Adipocyte (in vitro differentiated cells): ENCODE measurements at regions not wholly inside any gene's neighbourhood (a gene's known extent, or its start where the extent isn't known, plus 50 kb on each side); places are given as distances from the start of the nearest gene placed in this dataset.
"Not testable (repeated sequence)": the region's sequence is repeated elsewhere in the genome, so short reads cannot be mapped to it uniquely, and the experiment has no call there.

Experiments
- DNase-seq: peaks from one replicate; pipeline ENCODE4 v3.0.0-alpha.2; 2015; ENCODE audit warnings: low read depth
- H3K27me3 ChIP-seq: replicated peaks from 2 replicates; pipeline ENCODE4 v1.7.0; 2013; ENCODE audit warnings: mild to moderate bottlenecking, low read length, moderate library complexity; ENCODE audit not compliant: control insufficient read depth, insufficient read depth
- H3K36me3 ChIP-seq: 2 replicates; pipeline ENCODE4 v1.7.0; 2013; ENCODE audit warnings: low read length, mild to moderate bottlenecking, moderate library complexity; ENCODE audit not compliant: control insufficient read depth, insufficient read depth, severe bottlenecking
- H3K4me1 ChIP-seq: 2 replicates; pipeline ENCODE4 v1.7.0; 2013; ENCODE audit warnings: mild to moderate bottlenecking, low read length, moderate library complexity; ENCODE audit not compliant: control insufficient read depth, insufficient read depth
- H3K4me3 ChIP-seq: 2 replicates; pipeline ENCODE4 v1.7.0; 2013; ENCODE audit warnings: mild to moderate bottlenecking, low read length, moderate library complexity
- H3K9ac ChIP-seq: 2 replicates; pipeline ENCODE4 v1.7.0; 2013; ENCODE audit warnings: mild to moderate bottlenecking, low read length, moderate library complexity
- H3K9me3 ChIP-seq: 2 replicates; pipeline ENCODE4 v1.7.0; 2013; ENCODE audit warnings: mild to moderate bottlenecking, low read length, moderate library complexity; ENCODE audit not compliant: control insufficient read depth

DNA sequence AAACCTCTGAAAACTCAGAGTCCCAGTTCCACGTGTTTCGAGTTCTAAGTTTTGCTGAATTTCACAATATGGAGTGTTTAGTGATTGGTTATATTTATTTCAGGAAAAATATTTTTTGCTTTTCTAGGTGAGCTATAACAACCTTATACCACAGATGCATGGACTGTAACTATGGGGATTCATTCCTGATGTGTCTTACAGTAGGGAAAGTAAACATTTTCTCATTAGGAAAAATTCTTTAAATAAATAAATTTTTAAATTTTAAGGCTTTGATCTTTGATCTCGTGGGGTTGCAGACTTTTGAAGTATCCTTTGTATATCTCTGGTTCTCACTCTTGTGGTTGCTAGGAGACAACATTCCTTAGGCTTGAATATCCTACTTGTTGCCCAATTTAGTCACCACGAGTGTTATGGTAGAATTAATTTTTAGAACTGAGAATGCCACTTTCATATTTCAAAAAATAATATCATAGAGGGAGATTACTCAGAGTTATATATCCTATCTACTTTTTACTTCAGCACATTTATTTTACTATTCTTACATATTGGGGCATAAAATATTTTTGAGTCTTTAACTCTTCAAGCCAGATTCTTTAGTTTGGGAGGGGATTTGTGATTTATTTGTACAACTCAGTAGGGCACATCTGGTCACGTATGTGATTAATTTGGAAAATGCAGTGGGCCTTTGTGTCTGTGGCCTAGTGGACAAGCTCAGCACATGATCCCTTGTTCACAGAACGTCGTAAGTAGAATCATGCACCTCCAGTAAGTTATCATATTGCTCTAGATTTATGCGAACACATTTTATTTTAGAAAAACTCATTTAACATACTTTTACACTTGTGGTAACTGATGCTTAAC is 224.0 kb downstream of the TTC6 start:
- Histone ChIP-seq H3K27me3 (no peaks in the 10 kb centered on the region), H3K9me3 (no peaks in the 10 kb centered on the region), H3K4me1 (peaks cover 6% of the 10 kb centered on the region), H3K9ac (no peak overlapping the region), H3K4me3 (no peak overlapping the region), H3K36me3 (no peaks in the 10 kb centered on the region)
- DNase-seq = peak; percentile 52

DNA sequence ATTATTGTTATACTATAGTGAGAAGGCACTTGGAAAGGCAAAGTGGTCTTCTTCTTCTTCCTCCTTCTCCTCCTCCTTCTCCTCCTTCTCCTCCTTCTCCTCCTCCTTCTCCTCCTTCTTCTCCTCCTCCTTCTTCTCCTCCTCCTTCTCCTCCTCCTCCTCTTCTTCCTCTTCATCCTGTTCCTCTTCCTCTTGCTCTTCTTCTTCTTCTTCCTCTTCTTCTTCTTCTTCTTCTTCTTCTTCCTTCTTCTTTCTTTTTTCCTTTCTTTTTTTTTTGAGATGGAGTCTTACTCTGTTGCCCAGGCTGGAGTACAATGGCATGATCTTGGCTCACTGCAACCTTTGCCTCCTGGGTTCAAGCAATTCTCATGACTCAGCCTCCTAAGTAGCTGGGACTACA is 225.4 kb downstream of the TTC6 start:
- H3K4me1 ChIP-seq, DNase-seq, H3K9ac ChIP-seq, H3K27me3 ChIP-seq, H3K9me3 ChIP-seq, H3K36me3 ChIP-seq, H3K4me3 ChIP-seq: not testable (repeated sequence)

DNA sequence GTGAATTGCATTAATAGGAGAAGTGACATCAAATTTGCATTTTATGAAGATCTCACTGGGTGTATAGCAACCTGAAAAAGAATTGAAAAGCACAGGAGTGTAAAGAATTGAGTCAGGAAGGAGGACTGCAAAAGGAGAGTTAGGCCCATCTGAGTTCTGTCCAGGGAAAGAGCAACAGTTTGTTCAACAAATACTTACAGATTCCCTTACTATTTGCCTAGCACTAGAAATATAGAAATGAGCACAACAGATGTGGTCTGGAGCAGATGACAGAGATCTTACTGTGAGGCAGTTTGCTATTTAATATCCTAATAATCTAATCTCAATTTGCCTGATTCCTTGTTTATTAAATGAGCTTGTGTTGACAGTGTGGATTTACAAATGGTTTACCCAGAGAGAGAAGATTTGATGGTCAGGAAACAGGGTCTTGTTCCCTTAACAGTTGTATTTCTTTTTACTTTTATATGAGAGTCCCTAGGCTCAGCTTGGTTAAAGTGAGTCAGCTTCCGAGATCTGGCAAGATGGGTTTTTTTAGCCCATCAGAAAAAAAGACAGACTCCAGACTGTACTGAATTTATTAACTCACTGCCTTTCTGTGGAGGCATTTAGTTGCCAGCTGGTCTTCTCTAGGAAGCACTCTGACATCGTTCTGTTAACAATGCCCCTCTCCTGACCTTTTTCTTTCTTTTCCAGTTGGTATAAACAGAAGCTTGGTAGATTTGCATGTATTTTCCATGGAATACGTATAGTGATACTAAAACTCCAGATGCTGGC is 229.7 kb downstream of the TTC6 start:
- Histone ChIP-seq H3K4me3 (no peak overlapping the region), H3K9me3 (peaks cover 8% of the 10 kb centered on the region), H3K4me1 (no peaks in the 10 kb centered on the region), H3K36me3 (no peaks in the 10 kb centered on the region), H3K27me3 (no peaks in the 10 kb centered on the region), H3K9ac (no peak overlapping the region)
- DNase-seq = no peak

DNA sequence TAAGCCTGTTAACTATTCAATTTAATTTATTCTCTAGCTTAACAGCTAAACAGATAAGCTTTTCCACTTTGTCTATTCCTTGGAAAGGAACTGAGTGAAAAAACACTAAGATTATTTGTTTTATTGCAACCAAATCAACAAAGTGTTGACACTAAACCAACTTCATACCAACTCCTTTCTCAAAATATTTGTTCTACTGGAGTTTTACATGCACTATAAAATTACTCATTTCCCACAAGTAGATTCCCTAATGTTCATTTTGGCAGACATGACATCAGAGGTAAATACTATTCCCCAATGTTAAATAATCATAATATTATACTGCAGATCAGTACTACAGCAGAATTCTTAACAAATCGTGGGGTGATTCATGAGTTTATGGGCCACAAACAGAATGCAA is 231.4 kb downstream of the TTC6 start:
- H3K27me3 ChIP-seq = no peaks in the 10 kb centered on the region
- no peak overlapping the region for H3K9ac ChIP-seq
- no peak overlapping the region for H3K4me3 ChIP-seq
- DNase-seq = no peak
- peaks cover 26% of the 10 kb centered on the region for H3K9me3 ChIP-seq
- H3K4me1 ChIP-seq = no peaks in the 10 kb centered on the region
- H3K36me3 ChIP-seq = no peaks in the 10 kb centered on the region

DNA sequence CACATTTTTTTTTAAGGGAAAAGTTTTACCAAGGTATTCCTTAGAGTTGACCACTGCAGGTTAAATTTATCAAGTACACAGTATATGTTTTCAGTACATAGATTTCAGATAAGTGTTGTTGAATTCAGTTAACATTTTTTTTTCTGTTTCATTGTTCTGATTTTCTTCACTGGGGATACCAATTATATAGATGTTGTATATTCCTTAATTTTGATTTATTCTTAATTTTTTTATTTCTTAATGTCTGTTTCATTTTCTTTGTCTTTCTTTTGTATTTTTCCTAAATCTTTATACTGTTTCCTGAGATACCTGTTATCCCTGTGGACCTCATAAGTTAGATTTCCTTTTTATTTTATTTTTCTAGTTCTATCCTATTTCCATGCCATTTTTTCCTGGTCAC is 234.8 kb downstream of the TTC6 start:
- Histone ChIP-seq H3K4me3 (no peak overlapping the region), H3K27me3 (no peaks in the 10 kb centered on the region), H3K9me3 (peaks cover 54% of the 10 kb centered on the region), H3K36me3 (no peaks in the 10 kb centered on the region), H3K9ac (no peak overlapping the region), H3K4me1 (no peaks in the 10 kb centered on the region)
- no peak for DNase-seq

DNA sequence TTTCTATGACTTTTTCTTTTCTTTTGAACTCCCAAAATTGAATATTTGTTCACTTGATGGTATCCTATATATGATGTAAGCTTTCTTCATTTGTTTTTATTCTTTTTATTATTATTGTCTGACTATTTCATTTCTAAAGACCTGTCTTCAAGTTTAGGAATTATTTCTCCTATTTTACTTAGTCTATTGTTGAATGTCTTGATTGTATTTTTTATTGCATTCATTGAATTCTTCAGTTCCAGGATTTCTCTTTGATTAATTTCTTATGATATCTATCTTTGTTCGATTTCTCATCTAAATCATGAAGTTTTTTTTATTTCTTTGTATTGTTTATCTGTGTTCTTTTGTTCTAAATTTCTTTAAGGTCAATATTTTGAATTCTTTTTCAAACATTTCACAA is 238.8 kb downstream of the TTC6 start:
- Histone ChIP-seq H3K36me3 (no peaks in the 10 kb centered on the region), H3K9me3 (peaks cover 63% of the 10 kb centered on the region), H3K4me3 (no peak overlapping the region), H3K4me1 (no peaks in the 10 kb centered on the region), H3K27me3 (no peaks in the 10 kb centered on the region), H3K9ac (no peak overlapping the region)
- DNase-seq = no peak

DNA sequence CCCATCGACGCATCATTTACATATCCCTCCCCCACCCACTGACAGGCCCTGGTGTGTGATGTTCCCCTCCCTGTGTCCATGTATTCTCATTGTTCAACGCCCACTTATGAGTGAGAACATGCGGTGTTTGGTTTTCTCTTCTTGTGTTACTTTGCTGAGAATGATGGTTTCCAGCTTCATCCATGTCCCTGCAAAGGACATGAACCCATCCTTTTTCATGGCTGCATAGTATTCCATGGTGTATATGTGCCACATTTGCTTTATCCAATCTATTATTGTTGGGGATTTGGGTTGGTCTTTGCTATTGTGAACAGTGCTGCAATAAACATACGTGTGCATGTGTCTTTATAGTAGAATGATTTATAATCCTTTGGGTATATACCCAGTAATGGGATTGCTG is 243.3 kb downstream of the TTC6 start:
- not testable (repeated sequence) for H3K9ac ChIP-seq, H3K27me3 ChIP-seq, H3K4me3 ChIP-seq, DNase-seq, H3K36me3 ChIP-seq, H3K4me1 ChIP-seq
- H3K9me3 ChIP-seq = peaks cover 22% of the 10 kb centered on the region

DNA sequence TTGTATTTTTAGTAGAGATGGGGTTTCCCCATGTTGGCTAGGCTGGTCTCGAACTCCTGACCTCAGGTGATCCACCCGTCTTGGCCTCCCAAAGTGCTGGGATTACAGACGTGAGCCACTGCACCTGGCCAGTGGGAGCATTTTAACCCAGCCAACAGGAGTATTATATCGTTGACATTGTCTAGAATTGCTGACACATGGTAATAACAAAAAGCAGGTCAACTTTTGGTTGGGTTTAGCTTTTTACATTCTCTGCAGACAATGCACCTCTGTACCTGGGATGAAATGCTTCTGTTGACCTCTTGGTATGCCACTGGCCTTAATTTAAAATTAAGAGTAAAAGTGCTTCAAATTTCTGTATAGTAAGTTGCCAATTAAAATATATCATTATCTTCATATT is 245.6 kb downstream of the TTC6 start:
- not testable (repeated sequence) for DNase-seq, H3K27me3 ChIP-seq, H3K4me1 ChIP-seq, H3K4me3 ChIP-seq, H3K9ac ChIP-seq, H3K9me3 ChIP-seq, H3K36me3 ChIP-seq

DNA sequence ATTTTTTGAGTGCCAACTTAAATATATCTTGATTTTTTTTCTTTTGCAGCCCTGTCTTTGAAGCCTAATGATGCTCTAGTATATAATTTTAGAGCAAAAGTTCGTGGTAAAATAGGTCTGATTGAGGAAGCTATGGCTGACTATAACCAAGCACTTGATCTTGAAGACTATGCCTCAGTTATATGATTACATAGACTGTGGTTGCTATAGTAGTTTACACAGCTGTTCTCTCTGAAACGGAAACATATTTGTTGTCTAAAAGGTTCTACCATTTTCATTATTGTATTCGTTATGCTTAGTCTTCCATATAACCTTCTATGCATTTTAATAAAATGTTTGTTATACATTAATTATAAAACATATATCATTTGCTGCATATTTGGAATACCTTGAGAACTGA is 246.7 kb downstream of the TTC6 start:
- no peak for DNase-seq
- Histone ChIP-seq H3K4me1 (no peaks in the 10 kb centered on the region), H3K36me3 (no peaks in the 10 kb centered on the region), H3K9me3 (peaks cover 5% of the 10 kb centered on the region), H3K27me3 (no peaks in the 10 kb centered on the region), H3K9ac (no peak overlapping the region), H3K4me3 (no peak overlapping the region)

DNA sequence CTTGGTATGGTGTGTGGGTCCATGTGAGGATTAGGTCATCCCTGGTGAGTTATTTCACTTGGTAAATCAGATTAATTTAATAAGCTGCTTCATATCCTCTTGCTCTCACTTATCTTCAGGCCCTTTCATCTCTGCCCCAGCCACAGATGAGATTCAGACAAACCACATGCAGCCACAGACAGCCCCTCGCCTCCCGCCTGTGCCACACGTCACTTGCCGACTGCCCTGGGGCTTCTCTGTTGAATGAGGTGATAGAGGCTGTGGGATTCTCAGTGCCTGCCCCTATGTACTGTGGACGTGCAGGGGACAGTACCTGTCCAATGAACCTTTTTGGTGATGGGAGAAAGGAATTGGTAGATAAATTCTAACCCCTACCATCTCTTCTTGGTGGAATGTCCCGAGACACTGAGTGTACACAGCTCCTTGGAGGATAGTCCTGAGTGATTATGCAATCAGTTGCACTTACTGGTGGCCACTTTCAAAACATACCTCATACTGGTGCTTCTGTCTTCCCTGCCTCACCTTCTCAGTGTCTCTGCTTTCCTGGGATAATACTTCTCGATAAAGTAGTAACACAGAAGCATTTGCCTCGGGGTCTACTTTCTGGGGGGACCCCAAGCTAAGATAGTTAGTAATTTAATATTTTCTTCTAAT is 248.7 kb downstream of the TTC6 start:
- H3K4me3 ChIP-seq = no peak overlapping the region
- H3K9ac ChIP-seq = no peak overlapping the region
- H3K9me3 ChIP-seq = peaks cover 5% of the 10 kb centered on the region
- H3K27me3 ChIP-seq = peaks cover 6% of the 10 kb centered on the region
- no peaks in the 10 kb centered on the region for H3K36me3 ChIP-seq
- DNase-seq = no peak
- no peaks in the 10 kb centered on the region for H3K4me1 ChIP-seq

DNA sequence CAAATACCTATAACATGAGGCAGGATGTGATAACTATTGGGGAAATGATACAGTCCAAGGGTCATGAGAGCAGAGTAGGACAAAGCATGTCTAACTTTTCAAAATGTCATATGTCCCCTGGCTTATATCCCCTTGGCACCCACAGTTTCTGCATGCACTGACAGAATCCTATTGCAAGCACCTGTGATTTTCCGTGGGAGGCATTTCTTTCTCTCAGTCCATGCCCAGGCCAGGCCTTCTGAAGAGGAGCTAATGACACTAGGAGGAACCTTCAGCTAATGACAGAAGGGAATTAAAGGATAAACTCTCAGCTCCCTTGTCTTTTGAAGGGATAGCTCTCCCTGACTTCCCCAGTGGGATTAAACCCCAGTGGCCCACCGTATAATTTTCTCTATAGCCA is 249.2 kb downstream of the TTC6 start:
- no peaks in the 10 kb centered on the region for H3K36me3 ChIP-seq
- peaks cover 6% of the 10 kb centered on the region for H3K27me3 ChIP-seq
- no peaks in the 10 kb centered on the region for H3K4me1 ChIP-seq
- H3K4me3 ChIP-seq = no peak overlapping the region
- no peak overlapping the region for H3K9ac ChIP-seq
- no peak for DNase-seq
- H3K9me3 ChIP-seq = peaks cover 5% of the 10 kb centered on the region
